ENCODE measurements at regions not wholly inside any gene's neighbourhood (a gene's known extent, or its start where the extent isn't known, plus 50 kb on each side); places are given as distances from the start of the nearest gene placed in this dataset.

DNA sequence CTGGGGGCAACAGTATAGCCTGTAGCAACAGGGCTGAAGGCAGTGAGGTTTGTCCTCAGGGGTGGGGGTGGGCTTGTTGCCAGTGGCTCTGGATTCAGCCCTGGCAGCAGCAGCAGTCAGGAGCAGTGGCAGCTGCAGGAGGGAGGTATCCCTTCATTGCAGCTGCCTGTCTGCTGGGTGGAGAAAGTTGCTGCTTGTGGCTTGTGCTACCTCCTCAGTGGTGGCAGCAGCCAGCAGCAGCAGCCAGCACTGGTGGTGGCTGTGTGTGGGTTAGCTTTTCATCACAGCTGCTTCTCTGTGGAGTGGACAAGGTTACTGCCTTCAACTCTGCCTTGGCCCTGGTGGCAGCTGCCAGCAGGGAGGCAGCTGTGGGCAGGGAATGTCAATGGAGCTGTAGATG is 94.9 kb downstream of the ARL6IP6 start:
- TF ChIP-seq CTCF (IDR thresholded peaks at IDR 0.05; ENCODE audit: low read depth, low read length, poor library complexity, severe bottlenecking) (no peak), EZH2phosphoT487 (IDR thresholded peaks at IDR 0.05; ENCODE audit: borderline replicate concordance, low read length) (no peak)

All from DOHH2 (cell line).